Caco-2 (cell line): ENCODE measurements at regions not wholly inside any gene's neighbourhood (a gene's known extent, or its start where the extent isn't known, plus 50 kb on each side); places are given as distances from the start of the nearest gene placed in this dataset.

ENCODE experiments used
- BruUV-seq: library from RNA; stranded (reverse); fragments of 400-500 nt; replicated peaks from 2 replicates; lab custom pipeline; 2021; lab: Mats Ljungman, UMichigan
- CTCF ChIA-PET: fragments of 300-600 bp; sonication (Branson Sonifier 250); formaldehyde crosslinking; loops from one replicate; lab custom pipeline; 2022; ENCODE audit warnings: antibody characterized with exemption; lab: Charles Lee
- POLR2A ChIA-PET: fragments of 300-600 bp; sonication (Branson Sonifier 250); formaldehyde crosslinking; loops from one replicate; lab custom pipeline; 2022; ENCODE audit warnings: antibody characterized with exemption; lab: Charles Lee
- DNase-seq, 2 experiments: peaks; one replicate each; pipeline versions ENCODE4 v3.0.0 to v3.0.0-alpha.2; 2020 to 2022
- H3K27me3 ChIP-seq: replicated peaks from 2 replicates; pipeline ENCODE4 v1.6.0; 2011; ENCODE audit warnings: low read length; ENCODE audit not compliant: control insufficient read depth, insufficient read depth
- H3K36me3 ChIP-seq: 2 replicates; pipeline ENCODE4 v1.5.1; 2011; ENCODE audit warnings: low read length; ENCODE audit not compliant: control insufficient read depth, insufficient read depth
- H3K4me1 ChIP-seq: fragments of 250-450 bp; sonication (Bioruptor Pico); 2 replicates; pipeline ENCODE4 v1.5.1; 2020; ENCODE audit warnings: mild to moderate bottlenecking
- H3K4me3 ChIP-seq: 2 replicates; pipeline ENCODE4 v1.5.1; 2011; ENCODE audit warnings: low read depth, mild to moderate bottlenecking, control low read depth, low read length
- H3K9me3 ChIP-seq: fragments of 250-450 bp; sonication (Bioruptor Pico); 2 replicates; pipeline ENCODE4 v1.5.1; 2020; ENCODE audit warnings: mild to moderate bottlenecking, moderate library complexity
- H3K27ac Mint-ChIP-seq: one replicate; pipeline ENCODE4 v1.8.0; 2022; ENCODE audit warnings: mixed read lengths; ENCODE audit not compliant: unreplicated experiment
- H3K27me3 Mint-ChIP-seq: one replicate; pipeline ENCODE4 v1.8.0; 2022; ENCODE audit warnings: mixed read lengths; ENCODE audit not compliant: insufficient read depth, unreplicated experiment
- H3K36me3 Mint-ChIP-seq: one replicate; pipeline ENCODE4 v1.8.0; 2022; ENCODE audit warnings: mild to moderate bottlenecking, mixed read lengths; ENCODE audit not compliant: insufficient read depth, unreplicated experiment
- H3K4me1 Mint-ChIP-seq: one replicate; pipeline ENCODE4 v1.8.0; 2022; ENCODE audit warnings: low read depth, mixed read lengths; ENCODE audit not compliant: unreplicated experiment
- H3K4me3 Mint-ChIP-seq: one replicate; pipeline ENCODE4 v1.8.0; 2022; ENCODE audit warnings: mild to moderate bottlenecking, moderate library complexity, mixed read lengths; ENCODE audit not compliant: unreplicated experiment
- H3K9me3 Mint-ChIP-seq: one replicate; pipeline ENCODE4 v1.8.0; 2022; ENCODE audit warnings: mixed read lengths; ENCODE audit not compliant: unreplicated experiment
- intact Hi-C: fragments of 100-400 bp; cut with micrococcal nuclease; formaldehyde crosslinking; loops from one replicate; pipeline ENCODE4 v1.10.0; 2022; ENCODE audit not compliant: unreplicated experiment
- TF ChIP-seq, protein P1 (sequence below), 2 experiments: fragments of 200-600 bp in 1 of 2; IDR thresholded peaks; 1 replicate in 1 of 2; 2 replicates in 1 of 2; pipeline versions ENCODE4 v1.5.1 to v1.8.0; 2011 to 2022; ENCODE audit warnings: antibody characterized with exemption in 1 of 2, control low read depth in 1 of 2, inconsistent platforms in 1 of 2, low read depth in 1 of 2, low read length in 1 of 2, mild to moderate bottlenecking in 1 of 2, moderate library complexity in 1 of 2; ENCODE audit not compliant: insufficient read depth in 1 of 2, severe bottlenecking in 1 of 2, unreplicated experiment in 1 of 2

DNA sequence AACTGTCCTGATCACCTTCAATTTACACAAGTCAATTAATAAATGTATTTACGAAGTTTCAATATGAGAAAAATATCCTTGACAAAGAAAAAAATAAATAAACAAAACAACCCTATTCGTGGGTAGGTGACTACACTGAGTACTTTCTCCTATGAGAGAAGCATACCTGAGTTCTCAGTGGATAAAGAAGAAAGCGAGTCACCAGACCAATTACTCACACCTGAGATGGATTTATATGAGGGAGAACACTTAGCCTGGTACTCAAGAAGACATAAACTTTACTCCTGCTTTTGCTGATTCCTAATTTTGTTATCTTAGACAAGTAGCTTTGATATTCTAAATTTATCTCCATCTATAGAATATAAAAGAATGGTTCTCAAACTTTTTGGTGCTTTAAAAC is 735.2 kb upstream of the ANO3 start:
- H3K27me3 ChIP-seq: no peaks in the 10 kb centered on the region
- CTCF ChIA-PET: no interaction called here
- no peak overlapping the region for H3K27ac Mint-ChIP-seq
- H3K27me3 Mint-ChIP-seq: no peaks in the 10 kb centered on the region
- H3K36me3 Mint-ChIP-seq: no peaks in the 10 kb centered on the region
- H3K4me1 ChIP-seq: no peaks in the 10 kb centered on the region
- no peak overlapping the region for H3K4me3 Mint-ChIP-seq
- no TSS peak for BruUV-seq
- POLR2A ChIA-PET: no interaction called here
- intact Hi-C loops: no loop called here
- no peaks in the 10 kb centered on the region for H3K36me3 ChIP-seq
- no peaks in the 10 kb centered on the region for H3K9me3 ChIP-seq
- H3K4me1 Mint-ChIP-seq: no peaks in the 10 kb centered on the region
- H3K4me3 ChIP-seq: no peak overlapping the region
- no peaks in the 10 kb centered on the region for H3K9me3 Mint-ChIP-seq
- DNase-seq: no peak
- TF ChIP-seq, protein P1, sequence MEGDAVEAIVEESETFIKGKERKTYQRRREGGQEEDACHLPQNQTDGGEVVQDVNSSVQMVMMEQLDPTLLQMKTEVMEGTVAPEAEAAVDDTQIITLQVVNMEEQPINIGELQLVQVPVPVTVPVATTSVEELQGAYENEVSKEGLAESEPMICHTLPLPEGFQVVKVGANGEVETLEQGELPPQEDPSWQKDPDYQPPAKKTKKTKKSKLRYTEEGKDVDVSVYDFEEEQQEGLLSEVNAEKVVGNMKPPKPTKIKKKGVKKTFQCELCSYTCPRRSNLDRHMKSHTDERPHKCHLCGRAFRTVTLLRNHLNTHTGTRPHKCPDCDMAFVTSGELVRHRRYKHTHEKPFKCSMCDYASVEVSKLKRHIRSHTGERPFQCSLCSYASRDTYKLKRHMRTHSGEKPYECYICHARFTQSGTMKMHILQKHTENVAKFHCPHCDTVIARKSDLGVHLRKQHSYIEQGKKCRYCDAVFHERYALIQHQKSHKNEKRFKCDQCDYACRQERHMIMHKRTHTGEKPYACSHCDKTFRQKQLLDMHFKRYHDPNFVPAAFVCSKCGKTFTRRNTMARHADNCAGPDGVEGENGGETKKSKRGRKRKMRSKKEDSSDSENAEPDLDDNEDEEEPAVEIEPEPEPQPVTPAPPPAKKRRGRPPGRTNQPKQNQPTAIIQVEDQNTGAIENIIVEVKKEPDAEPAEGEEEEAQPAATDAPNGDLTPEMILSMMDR (IDR thresholded peaks at IDR 0.05; ENCODE audit: insufficient read depth in 1 of 2, low read depth in 1 of 2, low read length in 1 of 2, severe bottlenecking in 1 of 2, unreplicated experiment in 1 of 2): no peak

DNA sequence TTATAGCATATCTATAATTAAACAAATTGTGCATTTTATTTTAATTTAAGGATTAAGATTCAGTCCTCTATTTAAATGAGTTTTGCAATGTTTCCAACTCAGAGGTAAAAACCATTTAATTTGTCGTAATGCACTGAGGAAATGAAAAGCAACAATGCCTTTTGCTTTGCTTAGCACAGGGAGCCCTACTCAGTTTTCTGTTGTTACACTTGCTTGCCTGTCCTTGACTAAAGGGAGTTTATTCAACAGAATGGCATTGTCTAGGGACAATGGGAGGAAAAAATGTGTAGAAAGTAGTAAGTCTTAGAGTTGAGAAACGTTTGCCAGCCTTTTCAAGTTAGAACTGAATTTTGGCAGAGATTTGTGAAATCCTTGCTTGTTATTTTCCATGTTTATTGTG is 734.2 kb upstream of the ANO3 start:
- Mint-ChIP-seq H3K4me3 (no peak overlapping the region), H3K9me3 (no peaks in the 10 kb centered on the region), H3K27ac (no peak overlapping the region), H3K4me1 (no peaks in the 10 kb centered on the region), H3K27me3 (no peaks in the 10 kb centered on the region), H3K36me3 (no peaks in the 10 kb centered on the region)
- Histone ChIP-seq H3K4me1 (no peaks in the 10 kb centered on the region), H3K27me3 (no peaks in the 10 kb centered on the region), H3K4me3 (no peak overlapping the region), H3K9me3 (no peaks in the 10 kb centered on the region), H3K36me3 (no peaks in the 10 kb centered on the region)
- ChIA-PET POLR2A (no interaction called here), CTCF (no interaction called here)
- DNase-seq: no peak
- BruUV-seq: no TSS peak
- intact Hi-C loops: no loop called here
- TF ChIP-seq, protein P1 (IDR thresholded peaks at IDR 0.05; ENCODE audit: insufficient read depth in 1 of 2, low read depth in 1 of 2, low read length in 1 of 2, severe bottlenecking in 1 of 2, unreplicated experiment in 1 of 2): no peak

DNA sequence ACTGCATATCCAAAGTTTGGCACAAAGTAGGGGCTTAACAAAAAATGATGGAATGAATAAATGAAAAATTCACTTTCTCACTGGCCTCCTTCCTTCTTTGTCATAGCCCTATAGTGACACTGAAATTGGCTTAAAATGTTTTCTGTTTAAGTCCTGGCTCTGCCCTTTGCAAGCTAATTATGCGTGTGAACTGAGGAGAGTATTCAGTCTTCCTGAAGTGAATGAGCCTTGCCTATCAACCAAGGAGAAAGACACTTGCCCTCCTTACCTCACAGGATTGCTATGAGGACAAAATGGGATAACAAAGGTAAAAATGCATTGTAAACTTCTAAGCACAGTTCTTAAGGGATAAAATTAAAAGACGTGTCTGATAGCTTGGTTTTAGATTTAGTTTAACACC is 729.8 kb upstream of the ANO3 start:
- no peak overlapping the region for H3K27ac Mint-ChIP-seq
- ChIA-PET POLR2A (no interaction called here), CTCF (no interaction called here)
- Histone ChIP-seq H3K36me3 (no peaks in the 10 kb centered on the region), H3K4me1 (no peaks in the 10 kb centered on the region), H3K9me3 (no peaks in the 10 kb centered on the region), H3K27me3 (no peaks in the 10 kb centered on the region), H3K4me3 (no peak overlapping the region)
- no peaks in the 10 kb centered on the region for H3K4me1 Mint-ChIP-seq
- TF ChIP-seq, protein P1 (IDR thresholded peaks at IDR 0.05; ENCODE audit: insufficient read depth in 1 of 2, low read depth in 1 of 2, low read length in 1 of 2, severe bottlenecking in 1 of 2, unreplicated experiment in 1 of 2): no peak
- intact Hi-C loops: no loop called here
- no peak for DNase-seq
- no peaks in the 10 kb centered on the region for H3K36me3 Mint-ChIP-seq
- H3K9me3 Mint-ChIP-seq: peaks cover 27% of the 10 kb centered on the region
- BruUV-seq: no TSS peak
- no peaks in the 10 kb centered on the region for H3K27me3 Mint-ChIP-seq
- H3K4me3 Mint-ChIP-seq: no peak overlapping the region
